HEK293 (cell line): ENCODE measurements at regions not wholly inside any gene's neighbourhood (a gene's known extent, or its start where the extent isn't known, plus 50 kb on each side); places are given as distances from the start of the nearest gene placed in this dataset.
A peak's percentile ranks its signal among the peaks of the same experiment; 100 is the strongest.

Experiments
- CTCF ChIA-PET: fragments of 350-600 bp; formaldehyde crosslinking; extraction: SDS; loops from one replicate; lab custom pipeline; 2021; ENCODE audit warnings: antibody characterized with exemption; lab: Yijun Ruan, JAX
- POLR2A ChIA-PET: fragments of 300-600 bp; formaldehyde crosslinking; extraction: SDS; loops from one replicate; lab custom pipeline; 2020; ENCODE audit warnings: antibody characterized with exemption, inconsistent platforms; lab: Yijun Ruan, JAX
- H3K27ac ChIP-seq: fragments of 200-500 bp; sonication (Bioruptor generic); 2 replicates; pipeline ENCODE4 v1.5.1; 2014; ENCODE audit warnings: low read depth, low read length, control low read depth, inconsistent platforms; ENCODE audit errors: extremely low read depth
- H3K36me3 ChIP-seq, 2 experiments: fragments of 200-500 bp in 1 of 2; sonication (Bioruptor generic) in 1 of 2; 1 replicate in 1 of 2; 2 replicates in 1 of 2; pipeline ENCODE4 v1.5.1; 2014 to 2017; ENCODE audit warnings: inconsistent platforms in 2 of 2, low read length in 2 of 2; ENCODE audit not compliant: control insufficient read depth in 2 of 2, insufficient read depth in 1 of 2
- H3K4me1 ChIP-seq: fragments of 200-500 bp; sonication (Bioruptor generic); 2 replicates; pipeline ENCODE4 v1.5.1; 2014; ENCODE audit warnings: mild to moderate bottlenecking, low read length, inconsistent platforms; ENCODE audit not compliant: control insufficient read depth, insufficient read depth
- H3K4me3 ChIP-seq: 2 replicates; pipeline ENCODE4 v1.5.1; 2011; ENCODE audit warnings: low read depth, mild to moderate bottlenecking, control low read depth, low read length, moderate library complexity
- H3K9me3 ChIP-seq: fragments of 200-500 bp; sonication (Bioruptor generic); 2 replicates; pipeline ENCODE4 v1.5.1; 2014; ENCODE audit warnings: low read depth, low read length, inconsistent platforms; ENCODE audit not compliant: control insufficient read depth, insufficient read depth
- GLIS1 ChIP-seq: fragments of 450-650 bp; formaldehyde crosslinking; IDR thresholded peaks from 2 replicates; pipeline ENCODE4 v1.5.1; 2016; ENCODE audit warnings: missing biosample characterization, missing genetic modification characterization
- KLF10 ChIP-seq: fragments of 450-650 bp; IDR thresholded peaks from 2 replicates; pipeline ENCODE4 v1.5.1; 2018; ENCODE audit warnings: missing biosample characterization, mild to moderate bottlenecking, missing genetic modification characterization
- ZIC2 ChIP-seq: fragments of 450-650 bp; formaldehyde crosslinking; IDR thresholded peaks from 2 replicates; pipeline ENCODE4 v1.5.1; 2016; ENCODE audit warnings: missing biosample characterization, missing genetic modification characterization
- ZNF157 ChIP-seq: fragments of 450-650 bp; formaldehyde crosslinking; IDR thresholded peaks from 2 replicates; pipeline ENCODE4 v1.5.1; 2016; ENCODE audit warnings: missing biosample characterization, missing genetic modification characterization
- ZNF341 ChIP-seq: fragments of 450-650 bp; formaldehyde crosslinking; IDR thresholded peaks from 2 replicates; pipeline ENCODE4; 2016; ENCODE audit warnings: low read depth, missing biosample characterization, missing genetic modification characterization
- ZNF510 ChIP-seq: fragments of 450-650 bp; formaldehyde crosslinking; IDR thresholded peaks from 2 replicates; pipeline ENCODE4 v1.5.1; 2018; ENCODE audit warnings: mild to moderate bottlenecking, missing genetic modification characterization, missing biosample characterization; ENCODE audit not compliant: insufficient replicate concordance
- ZNF561 ChIP-seq: fragments of 450-650 bp; IDR thresholded peaks from 2 replicates; pipeline ENCODE4 v1.5.1; 2018; ENCODE audit warnings: missing biosample characterization, missing genetic modification characterization, borderline replicate concordance
- ZNF596 ChIP-seq: fragments of 450-650 bp; IDR thresholded peaks from 2 replicates; pipeline ENCODE4 v1.5.0; 2018; ENCODE audit warnings: missing biosample characterization, mild to moderate bottlenecking, missing genetic modification characterization, moderate library complexity
- ZNF658 ChIP-seq: fragments of 450-650 bp; formaldehyde crosslinking; IDR thresholded peaks from 2 replicates; pipeline ENCODE4; 2016; ENCODE audit warnings: missing biosample characterization, missing genetic modification characterization
- ZNF776 ChIP-seq: fragments of 450-650 bp; formaldehyde crosslinking; IDR thresholded peaks from 2 replicates; pipeline ENCODE4 v1.5.0; 2017; ENCODE audit warnings: missing biosample characterization, missing genetic modification characterization, borderline replicate concordance
- ZNF791 ChIP-seq: fragments of 450-650 bp; formaldehyde crosslinking; IDR thresholded peaks from 2 replicates; pipeline ENCODE4 v1.5.1; 2016; ENCODE audit warnings: missing biosample characterization, missing genetic modification characterization
- TF ChIP-seq, protein P1 (sequence below): fragments of 450-650 bp; formaldehyde crosslinking; conservative IDR thresholded peaks from 2 replicates; pipeline ENCODE4 v1.5.1; 2016; ENCODE audit warnings: low read depth, missing biosample characterization, missing genetic modification characterization
- TF ChIP-seq, protein P2 (sequence below): fragments of 450-650 bp; formaldehyde crosslinking; IDR thresholded peaks from 2 replicates; pipeline ENCODE4 v1.5.1; 2016; ENCODE audit warnings: missing biosample characterization, missing genetic modification characterization
- TF ChIP-seq, protein P3 (sequence below): fragments of 450-650 bp; formaldehyde crosslinking; IDR thresholded peaks from 2 replicates; pipeline ENCODE4 v1.5.0; 2017; ENCODE audit warnings: missing biosample characterization, missing genetic modification characterization, borderline replicate concordance
- TF ChIP-seq, protein P4 (sequence below): IDR thresholded peaks from 2 replicates; pipeline ENCODE4 v1.6.1; 2011; ENCODE audit warnings: mild to moderate bottlenecking, low read depth, low read length, borderline replicate concordance
- TF ChIP-seq, protein P5 (sequence below): sonication (generic); formaldehyde crosslinking; IDR thresholded peaks from 2 replicates; pipeline ENCODE4 v1.8.1; 2022; ENCODE audit warnings: mild to moderate bottlenecking, moderate library complexity, missing genetic modification reagents
- TF ChIP-seq, protein P6 (sequence below): fragments of 450-650 bp; formaldehyde crosslinking; IDR thresholded peaks from 2 replicates; pipeline ENCODE4 v1.5.1; 2017; ENCODE audit warnings: missing biosample characterization, missing genetic modification characterization
- TF ChIP-seq, protein P7 (sequence below): fragments of 450-650 bp; formaldehyde crosslinking; IDR thresholded peaks from 2 replicates; pipeline ENCODE4 v1.5.1; 2017; ENCODE audit warnings: missing biosample characterization, missing genetic modification characterization

DNA sequence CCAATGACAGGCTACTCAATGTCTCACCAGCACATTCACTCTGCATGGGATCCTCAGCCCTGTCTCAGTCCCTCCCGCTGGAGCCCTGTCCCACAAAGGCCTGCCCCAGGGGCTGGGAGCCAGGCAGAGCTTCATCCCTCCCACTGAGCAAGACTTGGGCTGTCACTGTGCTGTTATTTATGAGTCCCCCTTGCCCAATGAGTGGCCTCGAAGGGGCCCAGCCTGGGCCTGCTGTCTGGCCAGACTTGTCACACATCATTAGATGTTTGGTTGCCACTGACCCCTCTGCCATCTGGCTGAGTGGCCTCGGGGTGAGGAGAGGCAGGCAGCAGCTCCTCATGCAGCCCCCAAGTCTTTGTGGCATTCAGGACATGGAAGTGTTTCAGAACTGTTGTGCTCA, 330.6 kb upstream of the SKOR2 start:
- Histone ChIP-seq H3K4me1 (no peaks in the 10 kb centered on the region; the same call in 1 of the 2 replicates), H3K4me3 (no peak overlapping the region), H3K27ac (no peak overlapping the region), H3K9me3 (no peaks in the 10 kb centered on the region), H3K36me3 (no peaks in the 10 kb centered on the region)
- ChIA-PET POLR2A (interaction anchor here (0.6 kb wide), 1 partner anchor 465 kb away, joined by 3 read pairs; no protein-coding TSS in a partner anchor), CTCF (interaction anchor here (0.9 kb wide), 1 partner anchor 10 kb away, joined by 3 read pairs; no protein-coding TSS in a partner anchor)
- TF ChIP-seq ZIC2 (tag by site-specific recombination) (peak; percentile 51; the same call in 1 of the 2 replicates), ZNF341 (no peak), ZNF561 (tag by site-specific recombination) (no peak), GLIS1 (tag by site-specific recombination) (peak; percentile 58), ZNF510 (tag by site-specific recombination) (no peak)
- TF ChIP-seq, protein P1, sequence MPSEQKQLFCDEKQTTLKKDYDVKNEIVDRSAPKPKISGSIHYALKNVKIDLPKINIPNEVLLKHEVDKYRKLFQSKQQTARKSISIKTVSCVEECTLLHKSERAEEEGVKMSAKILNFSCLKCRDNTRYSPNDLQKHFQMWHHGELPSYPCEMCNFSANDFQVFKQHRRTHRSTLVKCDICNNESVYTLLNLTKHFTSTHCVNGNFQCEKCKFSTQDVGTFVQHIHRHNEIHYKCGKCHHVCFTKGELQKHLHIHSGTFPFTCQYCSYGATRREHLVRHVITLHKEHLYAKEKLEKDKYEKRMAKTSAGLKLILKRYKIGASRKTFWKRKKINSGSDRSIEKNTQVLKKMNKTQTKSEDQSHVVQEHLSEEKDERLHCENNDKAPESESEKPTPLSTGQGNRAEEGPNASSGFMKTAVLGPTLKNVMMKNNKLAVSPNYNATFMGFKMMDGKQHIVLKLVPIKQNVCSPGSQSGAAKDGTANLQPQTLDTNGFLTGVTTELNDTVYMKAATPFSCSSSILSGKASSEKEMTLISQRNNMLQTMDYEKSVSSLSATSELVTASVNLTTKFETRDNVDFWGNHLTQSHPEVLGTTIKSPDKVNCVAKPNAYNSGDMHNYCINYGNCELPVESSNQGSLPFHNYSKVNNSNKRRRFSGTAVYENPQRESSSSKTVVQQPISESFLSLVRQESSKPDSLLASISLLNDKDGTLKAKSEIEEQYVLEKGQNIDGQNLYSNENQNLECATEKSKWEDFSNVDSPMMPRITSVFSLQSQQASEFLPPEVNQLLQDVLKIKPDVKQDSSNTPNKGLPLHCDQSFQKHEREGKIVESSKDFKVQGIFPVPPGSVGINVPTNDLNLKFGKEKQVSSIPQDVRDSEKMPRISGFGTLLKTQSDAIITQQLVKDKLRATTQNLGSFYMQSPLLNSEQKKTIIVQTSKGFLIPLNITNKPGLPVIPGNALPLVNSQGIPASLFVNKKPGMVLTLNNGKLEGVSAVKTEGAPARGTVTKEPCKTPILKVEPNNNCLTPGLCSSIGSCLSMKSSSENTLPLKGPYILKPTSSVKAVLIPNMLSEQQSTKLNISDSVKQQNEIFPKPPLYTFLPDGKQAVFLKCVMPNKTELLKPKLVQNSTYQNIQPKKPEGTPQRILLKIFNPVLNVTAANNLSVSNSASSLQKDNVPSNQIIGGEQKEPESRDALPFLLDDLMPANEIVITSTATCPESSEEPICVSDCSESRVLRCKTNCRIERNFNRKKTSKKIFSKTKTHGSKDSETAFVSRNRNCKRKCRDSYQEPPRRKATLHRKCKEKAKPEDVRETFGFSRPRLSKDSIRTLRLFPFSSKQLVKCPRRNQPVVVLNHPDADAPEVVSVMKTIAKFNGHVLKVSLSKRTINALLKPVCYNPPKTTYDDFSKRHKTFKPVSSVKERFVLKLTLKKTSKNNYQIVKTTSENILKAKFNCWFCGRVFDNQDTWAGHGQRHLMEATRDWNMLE (tag by site-specific recombination) = no peak
- TF ChIP-seq, protein P2, sequence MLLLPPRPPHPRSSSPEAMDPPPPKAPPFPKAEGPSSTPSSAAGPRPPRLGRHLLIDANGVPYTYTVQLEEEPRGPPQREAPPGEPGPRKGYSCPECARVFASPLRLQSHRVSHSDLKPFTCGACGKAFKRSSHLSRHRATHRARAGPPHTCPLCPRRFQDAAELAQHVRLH (tag by site-specific recombination) = no peak

DNA sequence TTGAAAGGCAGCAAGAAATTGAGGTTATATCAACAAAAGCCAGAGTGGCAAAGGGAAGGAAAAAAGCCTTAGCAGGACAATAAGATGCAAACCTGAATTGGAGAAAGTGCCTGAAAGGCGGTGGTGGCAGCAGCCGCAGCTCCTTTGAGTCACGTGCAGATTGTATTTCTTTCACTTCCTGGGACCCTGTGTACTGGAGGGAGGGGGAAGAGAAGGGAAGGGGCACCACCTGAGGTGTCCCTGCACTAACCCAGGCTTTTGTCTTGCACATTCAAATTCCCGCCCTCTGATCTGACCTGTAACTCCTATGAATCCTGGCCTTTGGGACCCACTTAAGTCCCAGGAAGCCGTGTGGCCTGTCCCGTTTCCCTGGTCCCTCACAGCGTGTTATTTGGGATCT, 326.1 kb upstream of the SKOR2 start:
- Histone ChIP-seq H3K4me3 (no peak overlapping the region), H3K36me3 (no peaks in the 10 kb centered on the region), H3K9me3 (no peaks in the 10 kb centered on the region), H3K4me1 (no peaks in the 10 kb centered on the region; the same call in 1 of the 2 replicates)
- ChIA-PET POLR2A (no interaction called here), CTCF (no interaction called here)
- TF ChIP-seq ZNF596 (tag by site-specific recombination) = no peak
- TF ChIP-seq, protein P3, sequence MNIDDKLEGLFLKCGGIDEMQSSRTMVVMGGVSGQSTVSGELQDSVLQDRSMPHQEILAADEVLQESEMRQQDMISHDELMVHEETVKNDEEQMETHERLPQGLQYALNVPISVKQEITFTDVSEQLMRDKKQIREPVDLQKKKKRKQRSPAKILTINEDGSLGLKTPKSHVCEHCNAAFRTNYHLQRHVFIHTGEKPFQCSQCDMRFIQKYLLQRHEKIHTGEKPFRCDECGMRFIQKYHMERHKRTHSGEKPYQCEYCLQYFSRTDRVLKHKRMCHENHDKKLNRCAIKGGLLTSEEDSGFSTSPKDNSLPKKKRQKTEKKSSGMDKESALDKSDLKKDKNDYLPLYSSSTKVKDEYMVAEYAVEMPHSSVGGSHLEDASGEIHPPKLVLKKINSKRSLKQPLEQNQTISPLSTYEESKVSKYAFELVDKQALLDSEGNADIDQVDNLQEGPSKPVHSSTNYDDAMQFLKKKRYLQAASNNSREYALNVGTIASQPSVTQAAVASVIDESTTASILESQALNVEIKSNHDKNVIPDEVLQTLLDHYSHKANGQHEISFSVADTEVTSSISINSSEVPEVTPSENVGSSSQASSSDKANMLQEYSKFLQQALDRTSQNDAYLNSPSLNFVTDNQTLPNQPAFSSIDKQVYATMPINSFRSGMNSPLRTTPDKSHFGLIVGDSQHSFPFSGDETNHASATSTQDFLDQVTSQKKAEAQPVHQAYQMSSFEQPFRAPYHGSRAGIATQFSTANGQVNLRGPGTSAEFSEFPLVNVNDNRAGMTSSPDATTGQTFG (tag by site-specific recombination) = no peak
- TF ChIP-seq ZNF157 = no peak
- TF ChIP-seq, protein P4, sequence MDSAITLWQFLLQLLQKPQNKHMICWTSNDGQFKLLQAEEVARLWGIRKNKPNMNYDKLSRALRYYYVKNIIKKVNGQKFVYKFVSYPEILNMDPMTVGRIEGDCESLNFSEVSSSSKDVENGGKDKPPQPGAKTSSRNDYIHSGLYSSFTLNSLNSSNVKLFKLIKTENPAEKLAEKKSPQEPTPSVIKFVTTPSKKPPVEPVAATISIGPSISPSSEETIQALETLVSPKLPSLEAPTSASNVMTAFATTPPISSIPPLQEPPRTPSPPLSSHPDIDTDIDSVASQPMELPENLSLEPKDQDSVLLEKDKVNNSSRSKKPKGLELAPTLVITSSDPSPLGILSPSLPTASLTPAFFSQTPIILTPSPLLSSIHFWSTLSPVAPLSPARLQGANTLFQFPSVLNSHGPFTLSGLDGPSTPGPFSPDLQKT = no peak
- TF ChIP-seq ZNF658 (tag by site-specific recombination) = no peak
- no peak for TF ChIP-seq KLF10 (tag by site-specific recombination)
- TF ChIP-seq, protein P5, sequence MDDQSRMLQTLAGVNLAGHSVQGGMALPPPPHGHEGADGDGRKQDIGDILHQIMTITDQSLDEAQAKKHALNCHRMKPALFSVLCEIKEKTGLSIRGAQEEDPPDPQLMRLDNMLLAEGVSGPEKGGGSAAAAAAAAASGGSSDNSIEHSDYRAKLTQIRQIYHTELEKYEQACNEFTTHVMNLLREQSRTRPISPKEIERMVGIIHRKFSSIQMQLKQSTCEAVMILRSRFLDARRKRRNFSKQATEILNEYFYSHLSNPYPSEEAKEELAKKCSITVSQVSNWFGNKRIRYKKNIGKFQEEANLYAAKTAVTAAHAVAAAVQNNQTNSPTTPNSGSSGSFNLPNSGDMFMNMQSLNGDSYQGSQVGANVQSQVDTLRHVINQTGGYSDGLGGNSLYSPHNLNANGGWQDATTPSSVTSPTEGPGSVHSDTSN (CRISPR knock-in tag) = no peak
- TF ChIP-seq, protein P6, sequence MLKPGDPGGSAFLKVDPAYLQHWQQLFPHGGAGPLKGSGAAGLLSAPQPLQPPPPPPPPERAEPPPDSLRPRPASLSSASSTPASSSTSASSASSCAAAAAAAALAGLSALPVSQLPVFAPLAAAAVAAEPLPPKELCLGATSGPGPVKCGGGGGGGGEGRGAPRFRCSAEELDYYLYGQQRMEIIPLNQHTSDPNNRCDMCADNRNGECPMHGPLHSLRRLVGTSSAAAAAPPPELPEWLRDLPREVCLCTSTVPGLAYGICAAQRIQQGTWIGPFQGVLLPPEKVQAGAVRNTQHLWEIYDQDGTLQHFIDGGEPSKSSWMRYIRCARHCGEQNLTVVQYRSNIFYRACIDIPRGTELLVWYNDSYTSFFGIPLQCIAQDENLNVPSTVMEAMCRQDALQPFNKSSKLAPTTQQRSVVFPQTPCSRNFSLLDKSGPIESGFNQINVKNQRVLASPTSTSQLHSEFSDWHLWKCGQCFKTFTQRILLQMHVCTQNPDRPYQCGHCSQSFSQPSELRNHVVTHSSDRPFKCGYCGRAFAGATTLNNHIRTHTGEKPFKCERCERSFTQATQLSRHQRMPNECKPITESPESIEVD (tag by site-specific recombination) = no peak
- TF ChIP-seq ZNF791 (tag by site-specific recombination) = no peak
- TF ChIP-seq, protein P7, sequence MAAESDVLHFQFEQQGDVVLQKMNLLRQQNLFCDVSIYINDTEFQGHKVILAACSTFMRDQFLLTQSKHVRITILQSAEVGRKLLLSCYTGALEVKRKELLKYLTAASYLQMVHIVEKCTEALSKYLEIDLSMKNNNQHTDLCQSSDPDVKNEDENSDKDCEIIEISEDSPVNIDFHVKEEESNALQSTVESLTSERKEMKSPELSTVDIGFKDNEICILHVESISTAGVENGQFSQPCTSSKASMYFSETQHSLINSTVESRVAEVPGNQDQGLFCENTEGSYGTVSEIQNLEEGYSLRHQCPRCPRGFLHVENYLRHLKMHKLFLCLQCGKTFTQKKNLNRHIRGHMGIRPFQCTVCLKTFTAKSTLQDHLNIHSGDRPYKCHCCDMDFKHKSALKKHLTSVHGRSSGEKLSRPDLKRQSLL (tag by site-specific recombination) = no peak
- no peak for TF ChIP-seq ZNF776 (tag by site-specific recombination)
- TF ChIP-seq, all 188 proteins: peak for 0
- H3K27ac ChIP-seq = no peak overlapping the region
